Ishikawa (cell line): ENCODE measurements at regions not wholly inside any gene's neighbourhood (a gene's known extent, or its start where the extent isn't known, plus 50 kb on each side); places are given as distances from the start of the nearest gene placed in this dataset.

Experiments
- FOXM1 ChIP-seq: IDR thresholded peaks from 2 replicates; pipeline ENCODE4 v1.6.1; 2012; ENCODE audit warnings: low read depth, borderline replicate concordance
- YY1 ChIP-seq: IDR thresholded peaks from 2 replicates; pipeline ENCODE4 v1.6.1; 2012; ENCODE audit warnings: low read depth
- TF ChIP-seq, protein P1 (sequence below): IDR thresholded peaks from 2 replicates; pipeline ENCODE4 v1.6.1; 2012

DNA sequence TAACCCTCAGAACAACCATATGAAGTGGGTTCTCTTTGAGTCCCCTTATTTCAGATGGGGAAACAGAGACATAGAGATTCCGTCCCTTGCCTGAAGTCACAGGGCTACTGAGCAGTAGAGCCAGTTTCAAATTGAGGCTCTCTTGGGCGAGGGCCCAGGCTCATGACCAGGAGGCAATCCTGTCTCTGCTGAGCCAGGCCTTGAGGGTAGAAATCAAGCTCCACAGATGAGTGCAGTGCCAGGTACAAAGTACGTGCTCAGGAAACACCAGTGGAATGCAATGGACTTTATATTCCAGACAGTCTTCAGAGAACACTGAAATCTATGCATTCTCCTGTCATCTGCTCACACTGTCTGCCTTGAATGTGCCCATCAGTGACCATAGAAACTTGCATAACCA is 291.7 kb upstream of the MAF start:
- TF ChIP-seq FOXM1 (no peak), YY1 (no peak)
- TF ChIP-seq, protein P1, sequence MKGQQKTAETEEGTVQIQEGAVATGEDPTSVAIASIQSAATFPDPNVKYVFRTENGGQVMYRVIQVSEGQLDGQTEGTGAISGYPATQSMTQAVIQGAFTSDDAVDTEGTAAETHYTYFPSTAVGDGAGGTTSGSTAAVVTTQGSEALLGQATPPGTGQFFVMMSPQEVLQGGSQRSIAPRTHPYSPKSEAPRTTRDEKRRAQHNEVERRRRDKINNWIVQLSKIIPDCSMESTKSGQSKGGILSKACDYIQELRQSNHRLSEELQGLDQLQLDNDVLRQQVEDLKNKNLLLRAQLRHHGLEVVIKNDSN = no peak
